Erythroblast (primary cell): ENCODE measurements at regions not wholly inside any gene's neighbourhood (a gene's known extent, or its start where the extent isn't known, plus 50 kb on each side); places are given as distances from the start of the nearest gene placed in this dataset.

Source experiments
- GATA1 ChIP-seq: IDR thresholded peaks from 2 replicates; pipeline ENCODE4 v1.6.1; 2011; ENCODE audit warnings: low read depth, mild to moderate bottlenecking, control low read depth, low read length, moderate library complexity
- POLR2A ChIP-seq: IDR thresholded peaks from 2 replicates; pipeline ENCODE4 v1.6.1; 2011; ENCODE audit warnings: mild to moderate bottlenecking, low read length

DNA sequence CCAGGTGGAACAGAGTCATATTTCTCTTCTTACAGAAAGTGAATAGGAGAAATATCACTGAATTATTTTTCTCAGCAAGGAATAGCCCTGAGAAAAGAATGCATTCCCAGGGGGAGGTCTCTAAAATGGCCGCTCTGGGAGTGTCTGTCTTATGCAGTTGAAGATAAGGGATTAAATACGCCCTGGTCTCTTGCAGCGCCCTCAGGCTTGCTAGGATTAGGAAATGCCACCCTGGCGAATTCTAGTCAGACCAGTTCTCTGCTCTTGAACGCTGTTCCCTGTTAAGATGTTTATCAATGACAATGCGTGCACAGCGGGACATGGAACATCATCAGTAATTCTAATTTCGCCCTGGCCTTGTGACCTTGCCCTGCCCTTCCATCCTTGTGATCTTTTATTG lies 949.0 kb upstream of the SEMA6D start:
- TF ChIP-seq POLR2A (no peak), GATA1 (no peak)
